Activated CD4-positive, alpha-beta T cell treated with anti-CD3 and anti-CD28 coated beads, Interleukin-2, amount 50 U/mL, for 1 hour (primary cell): ENCODE measurements at regions not wholly inside any gene's neighbourhood (a gene's known extent, or its start where the extent isn't known, plus 50 kb on each side); places are given as distances from the start of the nearest gene placed in this dataset.
"Not testable (repeated sequence)": the region's sequence is repeated elsewhere in the genome, so short reads cannot be mapped to it uniquely, and the experiment has no call there.

Source experiments
- DNase-seq: peaks from one replicate; pipeline ENCODE4 v3.0.0-alpha.2; 2020

DNA sequence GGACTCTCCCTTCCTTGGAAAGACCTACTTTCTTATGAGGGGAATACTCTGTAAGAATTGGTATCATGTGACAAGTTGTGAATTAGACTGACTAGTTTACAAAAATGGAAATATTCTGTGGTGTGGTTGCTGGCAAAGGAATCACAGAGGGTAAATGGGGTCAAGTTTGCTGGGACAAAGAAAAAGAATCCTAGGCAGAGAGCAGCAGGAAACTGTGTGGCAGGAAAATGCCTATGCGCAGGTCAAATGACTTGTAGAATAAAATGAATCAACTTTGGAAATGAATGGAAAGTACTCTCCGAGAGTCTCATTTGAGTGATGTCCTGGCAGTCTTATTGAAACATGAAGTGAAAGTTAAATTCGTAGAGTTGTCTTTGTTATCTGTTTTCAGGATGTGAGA lies 1250.7 kb downstream of the UQCRFS1 start:
- no peak for DNase-seq

DNA sequence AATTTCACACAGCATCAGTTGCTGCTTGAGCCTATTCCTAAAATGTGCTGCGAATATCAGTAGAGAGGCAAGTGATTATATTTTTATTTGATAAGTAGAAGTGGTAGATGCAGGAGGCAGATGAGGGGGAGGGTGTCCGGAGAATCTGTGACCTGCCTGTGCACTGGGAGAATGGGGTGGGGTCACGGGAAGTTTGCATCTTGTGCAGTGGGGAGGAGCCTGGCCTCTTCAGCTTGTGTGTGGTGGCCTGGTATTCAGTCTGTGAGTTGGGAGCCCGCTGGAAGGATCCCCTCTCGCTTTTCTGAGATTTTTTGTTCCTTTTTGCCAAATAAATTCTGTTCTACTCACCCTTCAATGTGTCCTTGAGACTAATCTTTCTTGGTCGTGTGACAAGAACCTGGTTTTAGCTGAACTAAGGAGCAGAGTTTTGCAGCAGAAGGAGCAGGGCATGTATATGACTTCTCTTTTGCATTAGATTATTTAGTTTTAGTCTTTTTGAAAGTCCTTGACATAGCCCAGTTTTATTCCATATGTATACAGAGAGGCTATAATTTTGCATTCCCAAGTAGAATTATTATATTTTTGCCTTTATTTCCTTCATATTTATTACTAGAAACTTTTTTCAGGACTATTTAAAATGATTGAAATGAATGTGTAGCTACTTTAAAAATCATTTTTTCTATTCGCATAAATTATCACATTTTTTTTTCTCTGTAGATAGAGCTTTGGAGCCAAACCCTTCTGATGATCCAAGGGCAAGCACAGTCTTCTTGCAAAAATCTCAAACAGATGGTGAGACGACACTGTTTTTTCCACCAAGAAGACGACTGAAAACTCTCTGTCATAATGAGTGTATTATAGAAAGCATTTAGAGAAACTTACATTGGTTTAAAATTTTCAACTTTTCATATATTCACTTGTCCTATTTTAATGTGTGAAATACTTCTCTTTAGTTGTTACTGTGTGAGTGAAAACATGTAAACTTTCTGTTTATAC lies 1257.2 kb downstream of the UQCRFS1 start:
- no peak for DNase-seq

DNA sequence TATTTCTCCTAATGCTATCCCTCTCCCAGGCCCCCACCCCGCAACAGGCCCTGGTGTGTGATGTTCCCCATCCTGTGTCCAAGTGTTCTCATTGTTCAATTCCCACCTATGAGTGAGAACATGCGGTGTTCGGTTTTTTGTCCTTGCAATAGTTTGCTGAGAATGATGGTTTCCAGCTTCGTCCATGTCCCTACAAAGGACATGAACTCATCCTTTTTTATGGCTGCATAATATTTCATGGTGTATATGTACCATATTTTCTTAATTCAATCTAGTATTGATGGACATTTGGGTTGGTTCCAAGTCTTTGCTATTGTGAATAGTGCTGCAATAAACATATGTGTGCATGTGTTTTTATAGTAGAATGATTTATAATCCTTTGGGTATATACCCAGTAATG lies 1270.3 kb downstream of the UQCRFS1 start:
- not testable (repeated sequence) for DNase-seq

DNA sequence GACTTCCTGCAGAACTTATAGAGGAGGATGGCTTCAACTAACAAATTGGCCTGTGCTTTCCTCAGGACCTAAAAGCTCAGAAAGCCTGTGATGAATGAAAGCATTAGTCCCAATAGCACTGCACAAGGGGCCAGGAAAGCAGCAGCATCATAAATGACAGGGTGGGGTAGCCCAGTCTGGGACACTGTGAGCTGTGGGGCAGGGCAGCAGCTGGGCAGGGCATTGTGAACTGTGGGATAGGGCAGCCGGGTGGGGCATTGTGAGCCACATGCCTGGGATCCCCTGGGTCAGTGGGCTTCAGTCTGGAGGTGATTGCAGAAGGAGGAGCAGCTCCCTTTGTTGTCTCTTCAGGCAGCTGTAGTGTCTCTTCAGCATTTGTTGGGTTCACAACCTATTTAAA lies 1276.8 kb downstream of the UQCRFS1 start:
- DNase-seq: no peak

DNA sequence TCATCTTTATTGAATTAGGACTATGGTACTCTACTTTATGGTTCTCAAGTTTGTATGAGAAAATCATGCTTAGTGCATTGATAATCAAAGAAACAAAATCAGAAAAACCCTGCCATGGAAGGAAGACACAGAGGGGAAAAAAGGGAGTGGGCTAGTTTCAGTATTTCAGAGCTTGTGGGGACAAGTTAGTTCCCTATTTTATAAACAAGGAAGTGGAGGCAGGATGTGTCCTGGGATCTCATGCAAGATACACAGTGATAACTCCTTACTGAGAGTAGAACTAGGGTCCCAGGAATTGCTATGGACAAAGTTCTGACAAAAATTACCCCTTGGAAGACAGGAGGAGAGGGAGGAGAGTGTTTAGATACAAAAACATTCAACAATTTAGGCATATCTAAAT lies 1277.3 kb downstream of the UQCRFS1 start:
- DNase-seq: no peak

DNA sequence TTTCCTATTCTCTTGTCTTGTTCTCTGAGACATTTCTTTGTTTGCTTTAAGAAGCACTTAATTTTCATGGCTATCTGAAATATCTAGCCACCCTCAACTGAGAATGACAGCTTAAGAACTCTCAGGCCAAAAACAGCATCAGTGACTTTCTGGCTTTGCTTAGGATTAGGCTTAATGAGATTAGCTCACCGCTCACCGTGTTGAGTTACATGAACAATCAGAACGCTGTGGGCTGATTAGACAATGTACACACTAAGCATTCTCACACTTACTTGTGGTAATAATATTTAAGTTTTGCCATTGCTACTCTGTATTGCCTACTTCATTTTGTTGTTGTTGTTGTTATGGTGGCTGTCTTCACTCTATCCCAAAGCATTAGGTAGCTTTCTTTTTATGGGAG lies 1283.6 kb downstream of the UQCRFS1 start:
- DNase-seq: no peak

DNA sequence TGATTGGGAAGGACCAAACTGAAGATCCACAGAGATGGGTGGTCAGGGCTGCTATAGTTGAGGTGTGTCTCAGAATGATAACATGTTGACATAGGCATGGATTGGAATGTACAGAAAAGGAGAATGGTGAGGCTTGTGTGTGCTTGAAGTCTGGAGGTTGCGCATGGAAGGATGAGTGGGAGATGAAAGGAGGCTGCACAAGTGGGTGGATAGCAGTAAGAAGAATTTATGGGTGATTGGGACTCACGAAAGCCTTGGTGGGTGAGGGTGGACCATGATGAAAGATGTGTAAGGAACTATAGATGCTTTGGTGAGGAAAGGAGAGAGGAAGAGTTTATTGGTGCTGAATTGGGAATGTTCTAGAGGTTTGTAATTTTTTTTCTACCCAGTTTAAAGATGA lies 1287.7 kb downstream of the UQCRFS1 start:
- DNase-seq: no peak

DNA sequence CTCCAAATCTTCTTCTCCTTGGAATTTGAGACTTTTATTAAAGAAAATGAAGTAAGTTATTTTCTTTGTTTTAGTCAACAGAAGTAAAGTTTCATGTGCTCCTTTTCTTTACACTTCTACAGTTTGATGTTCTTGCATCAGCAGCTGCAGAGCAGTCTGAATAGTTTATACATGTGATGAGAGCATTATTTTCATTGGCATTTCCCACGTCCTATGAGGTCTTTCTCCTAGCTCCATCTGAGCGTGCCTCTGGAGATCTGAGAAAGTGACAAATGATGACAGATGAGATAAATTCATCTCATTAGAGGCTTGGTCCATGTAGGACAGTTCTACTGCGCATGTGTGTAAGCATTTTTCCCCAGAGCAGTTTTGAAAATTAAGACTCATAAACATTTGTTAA lies 1290.0 kb downstream of the UQCRFS1 start:
- DNase-seq: no peak

DNA sequence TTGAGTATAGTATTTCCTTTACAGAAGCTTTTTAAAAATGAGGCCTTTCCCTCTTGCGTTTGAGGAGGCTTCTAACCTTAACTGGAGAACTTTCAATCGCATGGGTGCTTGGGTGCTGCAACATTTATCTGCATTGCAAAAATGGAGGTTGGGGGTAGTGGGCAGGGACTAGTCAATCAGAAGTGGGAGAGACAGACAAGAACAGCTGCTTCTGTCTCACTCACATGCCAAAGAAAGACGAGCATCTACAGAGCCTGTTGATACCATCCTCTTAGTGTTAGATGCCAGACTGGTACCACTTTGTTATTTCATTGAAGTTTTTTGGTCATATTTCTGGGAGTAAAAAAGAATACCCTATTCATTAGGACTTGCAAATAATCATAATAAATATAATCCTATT lies 1292.2 kb downstream of the UQCRFS1 start:
- DNase-seq: no peak

DNA sequence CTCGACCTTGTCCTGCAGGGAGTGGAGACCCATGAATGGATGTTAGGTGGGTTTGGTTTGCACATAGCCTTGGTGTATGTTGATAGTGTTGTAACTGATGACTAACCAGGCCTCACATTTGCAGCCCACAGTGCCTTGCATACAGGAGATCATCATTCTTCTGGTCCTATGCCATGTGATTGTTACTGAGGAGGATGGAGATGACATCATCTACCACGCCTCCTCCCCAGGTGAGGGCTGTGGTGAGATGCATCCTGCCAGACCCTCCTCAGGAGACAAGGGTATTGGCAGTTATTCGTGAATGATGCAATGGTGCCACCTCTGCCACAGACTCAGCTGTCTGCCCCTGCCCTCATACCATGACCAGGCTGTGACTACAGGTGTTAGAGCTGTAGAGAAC lies 1294.1 kb downstream of the UQCRFS1 start:
- no peak for DNase-seq

DNA sequence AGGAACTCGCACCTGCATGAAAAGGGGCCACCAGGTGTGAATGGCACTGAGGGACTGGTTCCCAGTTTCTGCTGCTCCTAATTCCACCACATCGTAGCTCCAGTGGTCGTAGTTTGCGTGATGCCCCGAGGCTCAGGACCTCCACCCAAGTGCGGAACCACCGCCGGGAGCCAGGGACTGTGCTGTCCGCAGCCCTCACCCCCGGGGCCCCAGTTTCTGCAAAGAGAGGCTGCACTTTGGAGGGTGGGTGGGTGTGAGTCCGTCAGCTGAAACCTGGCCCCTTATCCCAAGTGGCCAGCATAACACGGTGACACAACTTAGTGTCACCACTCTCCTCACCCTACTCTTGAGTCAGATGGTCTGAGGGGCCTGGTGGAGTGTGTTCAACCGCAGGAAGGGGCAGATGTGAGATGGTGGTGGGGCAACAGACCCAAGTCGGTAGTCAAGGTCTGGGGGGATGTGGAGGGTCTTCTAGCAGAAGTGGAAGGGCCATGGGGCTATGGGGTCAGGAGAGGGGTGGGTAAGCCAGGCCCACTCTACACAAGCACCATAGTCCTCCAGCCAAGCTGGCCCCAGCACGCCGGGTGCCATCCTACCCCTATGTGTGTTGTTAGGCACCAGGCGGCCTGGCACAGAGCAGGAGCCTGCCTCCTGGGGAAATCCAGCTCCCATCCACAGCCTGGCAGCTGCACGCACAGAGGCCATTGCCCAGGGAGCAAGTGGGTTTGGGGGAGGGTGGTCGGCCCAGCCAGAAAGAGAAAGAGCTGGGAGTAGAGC lies 1301.6 kb downstream of the UQCRFS1 start:
- no peak for DNase-seq

DNA sequence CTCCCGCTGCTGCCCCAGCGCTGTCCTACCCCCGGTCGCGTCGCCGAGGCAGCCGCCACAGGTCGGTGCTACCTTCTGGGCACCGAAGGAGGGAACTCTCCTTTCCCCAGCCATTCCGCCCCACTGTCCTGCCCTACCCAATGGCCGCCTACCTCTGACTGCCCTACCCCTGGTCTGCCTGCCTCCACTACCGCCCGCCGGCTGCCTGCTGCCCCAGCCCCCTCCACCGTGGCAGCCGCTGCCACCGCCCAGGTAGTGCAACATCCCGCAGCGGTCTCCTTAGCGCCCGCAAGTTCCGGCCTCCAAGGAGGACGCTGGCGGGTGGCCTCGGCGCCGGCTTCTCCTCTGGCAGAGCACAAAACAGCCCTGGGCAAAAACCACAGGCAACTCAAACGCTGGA lies 1303.1 kb downstream of the UQCRFS1 start:
- no peak for DNase-seq

DNA sequence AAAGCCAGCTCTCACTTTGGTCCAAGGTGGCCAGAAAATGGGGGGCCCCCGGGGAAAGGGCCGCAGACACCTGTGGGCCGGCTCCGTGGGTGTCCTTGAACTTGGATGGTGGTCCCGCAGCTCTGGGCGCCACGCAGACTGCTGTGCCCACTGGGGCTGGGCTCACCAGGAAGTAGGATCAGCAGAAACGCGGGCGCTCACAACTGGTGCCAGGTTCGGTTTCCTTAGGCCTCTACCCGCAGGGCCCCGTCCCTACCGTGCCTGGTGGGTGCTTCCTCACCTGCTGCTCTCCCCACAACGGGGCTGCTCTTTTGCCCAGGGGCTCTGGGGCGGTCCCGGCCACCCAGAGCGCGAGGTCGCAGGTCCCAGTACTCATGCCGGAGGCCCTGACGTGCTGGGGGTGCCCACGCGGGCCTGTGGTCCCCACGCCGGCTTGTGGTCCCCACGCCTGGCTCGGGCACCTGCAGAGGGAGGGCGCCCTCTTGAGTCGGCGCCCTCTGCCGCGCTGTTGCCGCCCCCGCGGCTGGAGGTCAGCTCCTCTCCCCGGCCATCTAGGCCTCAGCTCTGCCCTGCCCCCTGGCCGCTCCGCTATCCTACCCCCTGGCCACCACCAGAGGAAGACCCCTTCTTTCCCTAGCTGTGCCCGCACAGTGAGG lies 1303.6 kb downstream of the UQCRFS1 start:
- DNase-seq: no peak

DNA sequence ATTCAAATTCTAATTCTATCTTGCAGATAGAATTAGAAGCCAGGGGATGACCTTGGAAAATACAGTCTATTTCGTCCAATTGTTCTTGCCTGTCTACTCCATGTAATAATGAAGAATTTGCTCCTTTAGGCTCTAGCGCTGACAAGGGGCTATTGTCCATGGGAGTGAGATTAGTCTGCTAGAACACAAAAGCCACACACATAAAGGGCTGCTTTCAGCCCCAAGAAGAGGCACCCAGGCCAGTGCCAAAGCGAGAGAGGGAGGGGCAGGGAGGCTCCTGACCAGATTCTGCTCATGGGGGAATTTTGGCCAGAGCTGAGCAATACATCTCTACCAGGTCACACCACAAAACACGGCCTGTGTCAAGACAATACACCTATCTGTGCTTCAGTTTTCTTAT lies 1306.9 kb downstream of the UQCRFS1 start:
- DNase-seq: no peak

DNA sequence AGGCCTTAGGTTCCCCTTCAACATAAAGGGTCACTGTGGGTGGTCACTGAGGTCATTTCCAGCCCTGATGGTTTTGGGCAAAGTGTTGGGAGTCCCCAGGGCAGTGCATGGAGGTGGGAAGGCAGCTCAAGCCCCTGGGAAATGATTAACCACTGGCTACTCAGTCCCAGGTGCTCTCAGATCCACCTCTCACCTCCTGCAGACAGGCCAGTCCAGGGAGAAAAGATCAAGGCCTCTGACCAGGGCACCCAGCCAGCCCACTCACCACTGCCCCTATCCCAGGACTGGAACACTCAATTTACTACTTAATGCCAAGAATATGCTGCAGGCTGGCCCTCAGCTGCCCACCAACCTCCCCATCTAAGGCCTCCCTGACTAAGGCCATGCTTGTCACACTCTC lies 1307.9 kb downstream of the UQCRFS1 start:
- no peak for DNase-seq

DNA sequence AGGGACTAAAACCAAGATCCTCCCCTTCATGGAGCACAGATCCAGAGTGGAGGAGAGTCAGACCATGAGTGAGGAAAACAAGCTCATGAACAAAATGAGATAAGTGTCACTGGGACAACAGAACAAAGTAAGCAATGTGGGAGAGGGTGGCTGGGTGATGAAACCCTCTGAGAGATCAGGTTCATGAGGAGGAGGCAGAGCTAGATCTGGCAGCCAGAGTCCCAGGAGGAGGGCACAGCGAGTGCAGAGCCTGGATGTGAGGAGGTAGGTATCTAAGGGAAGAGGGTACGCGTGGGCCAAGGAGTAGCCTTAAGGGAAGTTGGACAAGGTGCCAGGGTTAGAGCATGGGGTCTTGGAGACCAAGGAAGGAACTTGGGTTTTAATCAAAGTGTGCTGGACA lies 1311.9 kb downstream of the UQCRFS1 start:
- DNase-seq: no peak

DNA sequence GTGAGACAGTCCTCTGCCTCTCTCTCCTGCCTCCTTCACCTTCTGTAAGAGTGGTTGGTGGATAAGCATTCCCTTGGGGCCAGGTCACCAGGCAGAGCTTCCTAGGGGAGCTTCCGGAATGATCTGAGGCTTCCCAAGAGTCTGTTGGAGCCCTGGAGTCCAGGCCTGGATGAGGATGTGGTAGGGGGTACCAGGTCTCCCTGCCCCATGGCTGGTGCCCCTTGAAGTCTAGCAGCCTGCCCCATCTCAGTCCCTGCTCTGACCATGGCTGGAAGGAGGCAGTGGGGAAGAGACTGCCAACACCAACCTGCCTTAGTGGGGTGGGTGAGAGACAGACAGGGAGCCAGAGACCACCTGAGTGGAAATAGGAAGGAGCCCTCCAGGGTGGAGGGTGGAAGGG lies 1316.9 kb downstream of the UQCRFS1 start:
- DNase-seq: no peak

DNA sequence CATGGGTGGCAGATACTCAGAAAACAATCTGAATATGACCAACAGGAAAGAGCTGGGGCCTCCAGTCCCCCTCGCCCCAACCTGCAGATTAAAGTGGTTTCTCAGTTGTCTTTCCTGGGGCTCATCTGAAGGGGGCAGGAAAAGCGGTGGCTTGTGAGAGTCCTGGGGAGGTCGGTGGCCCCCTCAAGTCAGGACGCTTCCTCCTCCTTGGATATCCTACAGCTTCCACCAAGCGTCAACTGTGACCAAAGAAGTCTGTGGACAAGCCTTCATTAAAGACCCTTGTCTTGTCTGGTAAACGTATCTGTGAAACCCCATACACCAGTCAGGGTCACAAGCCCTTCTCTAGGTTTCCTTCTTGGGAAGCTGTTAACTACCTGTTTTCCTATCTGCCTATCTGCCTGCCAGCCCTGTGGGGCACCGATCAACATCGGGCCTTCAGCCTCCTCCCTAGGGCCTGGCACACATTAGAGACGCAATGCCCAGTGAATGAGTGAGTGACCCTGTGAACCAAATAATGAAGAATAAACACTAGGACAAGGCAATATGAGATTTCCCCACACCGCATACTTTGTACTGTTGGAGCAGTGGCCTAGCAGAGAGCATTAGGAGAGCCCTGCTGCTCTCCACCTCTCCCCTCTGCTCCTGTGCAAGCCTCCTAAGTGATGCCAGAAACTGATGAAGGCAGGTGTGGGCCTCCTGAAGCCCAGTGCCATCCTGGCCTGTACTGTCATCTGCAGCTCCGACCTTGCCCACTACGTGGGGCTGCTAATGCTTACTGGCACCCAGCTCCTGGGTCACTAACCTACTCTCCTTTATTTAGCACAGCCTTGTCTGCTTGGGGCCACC lies 1317.8 kb downstream of the UQCRFS1 start:
- DNase-seq: no peak

DNA sequence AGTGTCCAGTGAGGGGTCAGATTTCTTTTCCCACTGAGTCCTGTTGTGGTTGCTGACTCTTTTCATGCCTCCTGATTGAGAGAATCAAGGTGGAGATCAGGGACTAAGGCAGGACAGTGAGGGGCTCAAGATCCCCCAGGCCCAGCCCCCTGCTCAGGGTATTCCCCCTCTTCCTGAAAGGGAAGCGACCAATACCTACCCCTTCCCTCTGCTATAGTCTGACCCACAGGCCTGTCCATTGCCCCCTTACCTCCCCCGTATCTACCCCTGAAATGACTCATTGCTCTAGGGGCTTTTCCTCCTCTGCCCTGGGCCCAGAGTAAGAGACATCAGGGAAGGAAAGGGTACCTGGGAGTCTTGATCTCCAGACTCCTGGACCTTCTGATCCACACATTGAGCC lies 1320.5 kb downstream of the UQCRFS1 start:
- no peak for DNase-seq

DNA sequence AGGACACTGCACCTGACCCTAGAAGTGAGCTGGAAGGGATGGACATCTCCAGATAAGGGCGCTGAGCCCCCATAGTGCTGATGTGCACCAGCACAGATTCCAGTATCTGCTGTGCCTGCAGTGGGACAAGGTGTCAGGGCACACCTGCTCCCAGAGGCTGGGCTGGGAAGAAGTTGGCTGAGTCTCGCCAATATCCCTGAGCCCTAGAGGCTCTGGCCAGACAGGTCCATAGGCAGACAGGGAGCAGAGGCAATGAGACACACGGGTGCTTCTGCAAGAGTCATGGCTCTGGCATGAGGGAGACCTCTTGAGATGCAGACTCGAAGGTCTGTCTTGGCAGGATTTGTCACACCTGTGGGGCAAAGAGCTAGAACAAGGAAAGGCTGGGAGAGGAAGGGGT lies 1321.5 kb downstream of the UQCRFS1 start:
- no peak for DNase-seq

DNA sequence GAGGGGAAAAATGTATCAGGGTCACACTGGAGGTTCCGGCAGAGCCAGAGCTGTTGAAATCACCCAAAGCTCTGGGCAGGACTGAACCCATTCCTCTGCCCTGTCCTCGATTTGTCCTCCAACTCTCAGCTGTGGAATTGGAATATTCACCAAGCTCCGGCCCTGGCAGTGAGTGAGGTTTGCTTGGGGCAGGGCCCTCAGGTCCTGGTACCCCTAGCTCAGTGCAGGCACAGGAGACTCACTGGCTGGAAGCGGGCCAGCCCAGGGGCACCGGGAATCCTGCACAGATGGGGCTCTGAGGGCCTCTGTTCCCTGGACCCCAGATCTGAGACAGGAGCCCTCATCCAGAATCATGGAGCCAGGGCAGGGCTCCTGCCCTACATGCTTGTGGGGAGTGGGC lies 1322.3 kb downstream of the UQCRFS1 start:
- no peak for DNase-seq

DNA sequence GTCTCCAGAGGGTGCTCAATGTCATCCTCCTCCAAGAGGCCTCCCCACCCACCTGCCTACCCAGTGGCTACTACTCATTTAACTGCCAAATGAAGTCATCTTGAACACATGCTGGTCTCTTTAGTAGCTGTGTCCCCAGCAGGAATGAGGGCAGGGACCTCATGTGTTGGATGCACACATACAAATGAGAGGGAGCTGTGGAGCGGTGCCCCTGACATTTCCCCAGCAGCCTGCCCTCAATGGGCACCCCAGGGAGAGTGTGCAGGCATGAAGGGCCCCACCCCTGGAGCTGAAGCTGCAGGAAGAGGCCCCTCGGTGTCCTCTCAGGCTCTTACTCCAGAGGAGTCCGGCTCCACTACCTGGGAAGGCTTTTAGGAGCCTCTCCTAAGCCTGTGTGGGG lies 1322.7 kb downstream of the UQCRFS1 start:
- no peak for DNase-seq

DNA sequence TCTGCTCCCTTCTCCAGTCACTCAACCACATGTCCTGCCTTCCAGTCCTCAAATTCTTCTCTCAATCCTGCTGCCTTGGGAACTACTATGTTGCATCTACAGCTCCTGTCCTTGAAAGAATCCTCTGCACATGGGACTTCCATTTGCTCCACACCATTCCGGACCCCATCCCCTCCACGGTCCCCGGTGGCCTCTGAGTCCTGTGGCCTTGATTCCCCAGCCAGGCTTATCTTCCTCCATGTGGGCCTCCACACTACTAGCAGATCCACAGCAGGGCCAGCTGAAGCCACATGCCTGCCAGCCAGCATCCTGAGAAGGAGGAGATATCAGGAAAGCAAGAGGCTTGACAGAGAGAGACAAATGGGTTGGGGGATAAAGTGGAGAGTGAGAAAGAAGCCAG lies 1323.8 kb downstream of the UQCRFS1 start:
- DNase-seq: no peak
